HK-2 (cell line): ENCODE measurements at regions not wholly inside any gene's neighbourhood (a gene's known extent, or its start where the extent isn't known, plus 50 kb on each side); places are given as distances from the start of the nearest gene placed in this dataset.

Experiments
- DNase-seq: peaks from one replicate; pipeline ENCODE4 v3.0.0-alpha.2; 2018; ENCODE audit not compliant: unreplicated experiment

DNA sequence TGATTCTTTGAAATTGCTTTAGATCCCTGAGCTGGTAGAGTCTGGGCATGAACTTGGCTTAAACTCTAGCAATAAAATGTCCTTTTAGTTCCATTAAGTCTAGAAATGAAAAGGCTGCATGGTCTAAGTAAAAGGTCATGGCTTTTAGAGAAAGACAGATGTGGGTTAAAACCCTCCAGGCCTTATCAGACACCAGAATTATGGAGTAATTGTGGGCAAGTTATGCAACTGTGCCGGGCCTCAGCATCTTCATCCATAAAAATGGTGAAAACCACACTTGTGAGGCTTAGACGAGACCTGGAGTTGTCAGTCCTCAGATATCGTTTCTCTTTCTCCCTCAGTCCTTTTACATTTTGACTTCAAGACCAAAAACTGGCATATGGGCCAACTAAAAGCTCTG, 597.9 kb upstream of the KIRREL3 start:
- no peak for DNase-seq

DNA sequence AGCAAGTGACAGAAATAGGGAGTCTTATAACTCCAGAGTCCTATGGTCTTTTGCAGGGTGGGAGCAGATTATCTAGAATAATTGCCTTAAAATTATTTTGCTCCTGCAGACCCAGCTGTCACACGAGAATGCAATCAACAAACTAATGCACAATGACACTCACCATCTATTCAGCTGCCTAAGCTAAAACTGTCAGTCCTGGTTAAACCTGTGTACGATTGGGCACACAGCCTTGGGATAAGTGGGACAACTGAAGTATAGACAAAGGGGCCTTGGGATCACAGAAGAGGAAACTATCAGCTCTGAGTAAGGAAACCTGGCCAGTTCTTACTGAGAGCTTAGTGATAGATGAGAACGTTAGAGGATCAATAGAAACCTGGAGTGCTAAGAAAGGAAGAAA, 595.9 kb upstream of the KIRREL3 start:
- DNase-seq = no peak

- DNase-seq = no peak
Observed at GRCh38 chr11:127592371-127592770, 591.8 kb upstream of the KIRREL3 start.

DNA sequence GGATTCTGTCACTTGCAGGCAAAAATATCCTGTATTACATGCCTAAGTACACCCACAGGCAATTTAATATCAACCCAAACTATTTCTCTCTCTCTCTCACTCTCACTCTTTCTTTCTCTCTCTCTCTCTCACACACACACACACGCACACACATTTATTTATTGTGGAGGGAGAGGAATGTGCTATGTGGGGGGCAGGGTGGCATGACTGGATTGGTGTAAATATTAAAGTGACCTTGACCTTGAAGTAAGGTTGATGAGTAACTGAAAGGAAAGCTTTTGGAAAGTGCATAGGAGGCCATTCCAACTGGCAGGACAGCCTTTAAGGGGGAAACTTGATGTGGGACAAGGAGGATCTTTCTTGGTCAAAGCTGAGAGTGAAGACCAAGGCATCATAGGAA, 589.7 kb upstream of the KIRREL3 start:
- DNase-seq = no peak

DNA sequence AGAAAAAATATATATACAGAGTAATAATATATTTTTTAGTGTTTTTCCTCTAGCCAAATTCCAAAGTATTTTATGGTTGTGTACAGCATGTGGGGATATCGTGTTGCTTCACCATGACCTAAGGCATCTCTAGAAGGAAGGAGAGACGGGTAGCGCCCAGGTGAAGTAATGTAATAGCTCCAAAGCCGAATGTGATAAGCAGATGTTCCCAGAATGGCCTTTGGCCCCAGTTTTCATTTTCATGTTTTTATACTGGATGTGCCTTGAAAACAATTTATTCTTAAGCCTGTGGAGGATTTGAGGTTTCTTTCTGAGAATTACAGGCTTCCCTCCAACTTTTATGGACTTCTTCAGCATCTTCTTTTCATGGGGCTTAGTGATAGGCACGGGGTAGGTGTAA, 587.9 kb upstream of the KIRREL3 start:
- no peak for DNase-seq

GRCh38 chr11:127587511-127587910, 586.9 kb upstream of the KIRREL3 start:
- DNase-seq = no peak

- no peak for DNase-seq
Observed at GRCh38 chr11:127576210-127576609, 575.6 kb upstream of the KIRREL3 start.

DNA sequence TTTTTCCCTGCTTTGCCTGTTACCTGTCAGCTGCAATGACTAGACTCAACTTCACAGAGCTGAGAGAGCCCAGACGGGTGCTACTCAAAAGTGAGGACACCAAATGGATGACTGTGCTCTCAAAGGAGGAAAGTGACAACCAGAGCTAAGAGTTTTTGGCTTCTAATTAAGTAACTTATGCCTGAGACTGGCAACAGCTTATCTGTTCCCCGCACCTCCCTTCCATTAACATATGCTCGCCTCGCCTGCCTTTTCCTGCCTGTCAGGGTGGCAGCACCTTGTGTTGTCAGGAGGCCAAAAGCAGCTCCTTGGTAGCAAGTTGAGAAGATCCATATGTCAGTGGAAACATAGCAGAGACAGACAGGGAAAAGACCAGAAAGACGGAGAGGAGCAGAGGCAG, 573.9 kb upstream of the KIRREL3 start:
- DNase-seq = no peak

GRCh38 chr11:127568891-127569290, 568.3 kb upstream of the KIRREL3 start:
- DNase-seq = no peak

DNA sequence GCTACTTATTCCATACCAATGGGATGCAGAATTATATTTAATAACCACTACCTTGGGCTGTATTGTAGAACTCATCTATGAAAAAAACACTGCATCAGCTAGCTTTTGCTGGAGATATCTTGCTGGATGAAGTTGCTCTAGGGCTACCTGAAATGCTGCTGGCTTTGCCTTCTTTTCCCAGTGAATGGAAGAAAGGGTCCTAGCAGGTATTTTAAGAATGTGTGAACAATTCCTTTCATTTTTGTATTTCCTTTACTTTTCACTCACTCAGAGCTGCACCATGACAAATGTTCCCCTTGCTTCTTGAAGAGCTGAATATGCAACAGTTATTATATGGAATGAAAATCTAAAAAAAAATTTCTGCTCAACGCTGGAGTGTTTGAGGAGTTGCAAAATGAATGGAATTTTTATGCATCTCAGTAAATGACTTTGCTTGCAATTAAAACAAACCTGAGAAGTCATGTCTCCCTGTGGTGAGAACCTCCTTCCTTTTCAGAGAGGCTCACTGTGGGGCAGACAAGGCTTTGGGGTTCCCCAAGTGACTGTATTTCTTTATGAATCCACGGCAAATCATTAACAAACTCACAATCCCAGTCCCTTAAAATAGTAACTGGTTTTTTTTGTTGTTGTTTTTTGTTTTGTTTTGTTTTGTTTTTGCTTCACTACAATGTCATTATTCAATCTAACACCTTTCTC, 566.8 kb upstream of the KIRREL3 start:
- no peak for DNase-seq

GRCh38 chr11:127564810-127565209, 564.2 kb upstream of the KIRREL3 start:
- DNase-seq = no peak

GRCh38 chr11:127559978-127560377, 559.4 kb upstream of the KIRREL3 start:
- DNase-seq = no peak

GRCh38 chr11:127552446-127552845, 551.9 kb upstream of the KIRREL3 start:
- DNase-seq = no peak

GRCh38 chr11:127531167-127531566, 530.6 kb upstream of the KIRREL3 start:
- DNase-seq = no peak

DNA sequence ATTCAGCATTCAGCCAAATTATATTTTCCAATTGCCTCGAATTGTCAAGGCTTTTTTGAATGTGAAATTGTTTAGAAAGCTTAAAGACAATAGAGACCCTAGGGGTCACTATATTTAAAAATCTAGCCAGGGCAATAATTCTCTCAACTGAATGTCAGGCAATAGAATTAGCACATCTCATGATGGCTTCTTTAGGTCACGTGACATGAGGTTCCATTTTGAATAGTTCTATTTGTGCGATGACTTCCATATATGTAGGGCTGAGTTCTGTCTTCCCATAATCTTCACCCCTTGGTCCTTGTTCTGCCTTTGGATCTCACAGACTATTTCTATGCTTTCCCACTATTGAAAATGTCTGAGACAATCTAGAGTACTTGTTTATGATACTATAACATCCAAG, 527.7 kb upstream of the KIRREL3 start:
- no peak for DNase-seq

DNA sequence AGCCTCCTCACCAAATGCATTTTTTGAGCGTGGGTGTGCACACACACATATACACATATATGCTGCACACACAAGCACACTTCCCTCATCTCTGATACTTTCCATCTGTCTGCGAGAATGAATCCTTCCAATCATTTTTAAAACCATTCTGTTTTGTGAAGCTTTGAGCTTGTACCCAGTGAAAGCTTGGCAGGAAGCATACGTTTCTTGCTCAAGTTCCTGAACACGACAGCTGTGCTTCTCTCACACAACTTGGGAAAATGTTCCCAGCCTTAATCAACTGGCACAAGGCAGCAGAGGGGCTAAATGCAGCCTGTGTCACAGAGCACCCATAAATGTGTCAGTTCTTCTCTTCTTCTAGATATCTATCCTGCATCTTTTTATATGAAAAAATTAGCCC, 524.0 kb upstream of the KIRREL3 start:
- DNase-seq = no peak

DNA sequence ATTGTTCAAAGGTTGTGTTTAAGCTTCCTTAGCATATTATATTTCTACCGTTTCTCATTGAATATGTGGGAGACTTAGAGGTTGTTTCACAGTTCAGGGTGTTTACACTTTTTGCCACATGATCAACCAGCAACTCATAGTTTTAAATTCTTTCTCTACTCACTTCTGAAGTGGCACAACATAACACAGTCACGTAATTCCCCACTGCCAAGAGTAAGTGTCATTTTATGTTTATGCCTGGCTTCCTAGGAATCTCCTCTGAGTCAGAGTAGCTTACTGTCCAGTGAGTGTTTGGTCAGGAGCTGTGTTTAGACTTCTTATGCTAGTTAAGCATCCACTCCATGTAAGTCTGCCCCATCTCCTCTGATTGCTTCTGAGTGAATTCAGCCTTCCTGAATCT, 520.8 kb upstream of the KIRREL3 start:
- no peak for DNase-seq

DNA sequence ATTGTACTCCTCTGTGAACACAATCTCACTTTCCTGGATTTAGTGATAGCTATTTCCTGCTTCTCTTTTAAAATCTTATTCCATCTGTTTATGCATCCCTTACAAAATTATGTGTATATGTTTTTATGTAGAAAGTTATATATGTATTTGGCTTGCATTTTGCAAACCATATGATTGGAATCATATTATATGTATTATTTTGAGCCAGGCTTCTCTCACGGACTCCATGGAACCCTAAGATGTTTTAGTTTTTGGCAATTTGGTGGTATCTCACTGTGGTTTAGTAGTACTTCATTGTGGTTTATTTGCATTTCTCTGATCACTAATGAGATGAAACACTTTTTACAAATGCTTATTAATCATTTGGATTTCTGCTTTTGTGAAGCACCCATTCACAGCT, 507.3 kb upstream of the KIRREL3 start:
- DNase-seq = no peak

GRCh38 chr11:127506647-127507046, 506.1 kb upstream of the KIRREL3 start:
- DNase-seq = no peak

DNA sequence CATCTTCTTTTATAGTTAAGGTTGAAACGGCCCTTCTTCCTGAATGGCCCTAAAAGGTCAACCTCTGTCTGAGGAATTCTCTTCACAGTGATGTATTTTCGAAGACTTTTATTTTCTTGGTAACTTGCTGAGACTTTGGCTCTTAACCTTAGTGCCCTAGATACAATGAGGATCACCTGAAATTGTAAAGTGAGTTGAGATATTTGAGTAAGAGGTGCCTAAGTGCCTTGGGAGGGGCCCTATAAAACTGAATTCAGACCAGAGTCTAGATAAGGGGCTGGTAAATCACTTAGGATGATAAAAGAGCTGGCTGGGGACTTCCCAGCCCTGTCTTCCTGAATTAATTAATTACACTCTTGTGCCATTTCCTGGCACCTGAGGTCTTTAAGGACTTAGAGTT, 505.6 kb upstream of the KIRREL3 start:
- no peak for DNase-seq

DNA sequence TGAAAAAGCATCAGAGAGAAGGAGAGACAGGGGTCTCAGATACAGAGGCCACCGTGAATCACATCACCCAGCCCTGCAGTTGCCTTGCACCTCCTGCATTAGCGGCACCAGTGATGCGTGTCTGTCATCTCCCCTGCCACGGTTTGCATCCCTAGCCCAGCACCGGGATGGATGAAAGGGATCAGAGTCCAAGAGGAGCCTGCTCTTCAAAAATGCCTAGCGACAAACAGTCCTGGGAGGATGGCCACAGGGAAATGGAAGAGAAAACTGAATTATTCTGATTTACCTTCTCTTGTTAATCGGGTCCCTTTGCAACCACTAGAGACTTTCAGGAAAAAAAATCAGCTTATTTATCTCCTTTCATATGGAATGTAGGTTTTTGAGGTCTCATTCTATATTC, 495.6 kb upstream of the KIRREL3 start:
- DNase-seq = no peak

DNA sequence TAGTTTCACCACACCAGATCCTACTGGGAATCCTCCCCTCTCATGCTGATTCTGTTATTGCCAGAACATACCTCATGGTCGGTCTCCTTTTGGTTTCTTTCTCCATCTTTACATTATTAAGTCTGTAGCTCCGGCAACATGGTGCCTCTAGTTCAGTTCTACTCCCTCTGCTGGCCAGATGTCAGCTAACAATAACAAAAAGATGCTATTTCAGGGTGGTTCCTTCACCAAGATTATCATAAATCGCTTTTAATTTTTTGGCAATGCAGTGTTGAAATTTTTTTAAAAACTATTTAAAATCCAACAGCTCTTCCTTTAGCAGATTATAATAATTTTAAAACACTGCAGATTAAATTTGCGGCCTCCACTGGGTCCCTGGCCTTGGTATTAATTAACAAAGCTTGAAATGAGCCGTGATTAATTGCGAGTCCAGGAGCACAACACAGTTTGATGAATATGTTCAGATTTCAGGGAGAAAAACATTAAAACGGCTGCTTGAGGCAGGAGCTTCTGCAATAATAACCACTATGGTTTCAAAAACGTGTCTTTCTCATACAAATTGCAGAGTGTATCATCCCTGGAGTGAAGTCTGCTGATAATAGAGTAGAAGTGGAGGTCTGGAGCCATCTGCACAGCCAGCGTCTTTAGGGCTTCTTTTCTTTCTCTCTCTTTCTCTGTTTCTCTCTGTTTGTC, 492.9 kb upstream of the KIRREL3 start:
- no peak for DNase-seq

GRCh38 chr11:127492029-127492428, 491.5 kb upstream of the KIRREL3 start:
- DNase-seq = no peak

GRCh38 chr11:127491589-127491988, 491.0 kb upstream of the KIRREL3 start:
- no peak for DNase-seq
